LNCAP (cell line): ENCODE measurements at regions not wholly inside any gene's neighbourhood (a gene's known extent, or its start where the extent isn't known, plus 50 kb on each side); places are given as distances from the start of the nearest gene placed in this dataset.

ENCODE experiments used
- TF ChIP-seq, protein P1 (sequence below): fragments of 450-650 bp; IDR thresholded peaks from 2 replicates; pipeline ENCODE4 v1.5.1; 2017; ENCODE audit warnings: mild to moderate bottlenecking

GRCh38 chr13:44872751-44873150 is 116.5 kb downstream of the NUFIP1 start:
- TF ChIP-seq, protein P1, sequence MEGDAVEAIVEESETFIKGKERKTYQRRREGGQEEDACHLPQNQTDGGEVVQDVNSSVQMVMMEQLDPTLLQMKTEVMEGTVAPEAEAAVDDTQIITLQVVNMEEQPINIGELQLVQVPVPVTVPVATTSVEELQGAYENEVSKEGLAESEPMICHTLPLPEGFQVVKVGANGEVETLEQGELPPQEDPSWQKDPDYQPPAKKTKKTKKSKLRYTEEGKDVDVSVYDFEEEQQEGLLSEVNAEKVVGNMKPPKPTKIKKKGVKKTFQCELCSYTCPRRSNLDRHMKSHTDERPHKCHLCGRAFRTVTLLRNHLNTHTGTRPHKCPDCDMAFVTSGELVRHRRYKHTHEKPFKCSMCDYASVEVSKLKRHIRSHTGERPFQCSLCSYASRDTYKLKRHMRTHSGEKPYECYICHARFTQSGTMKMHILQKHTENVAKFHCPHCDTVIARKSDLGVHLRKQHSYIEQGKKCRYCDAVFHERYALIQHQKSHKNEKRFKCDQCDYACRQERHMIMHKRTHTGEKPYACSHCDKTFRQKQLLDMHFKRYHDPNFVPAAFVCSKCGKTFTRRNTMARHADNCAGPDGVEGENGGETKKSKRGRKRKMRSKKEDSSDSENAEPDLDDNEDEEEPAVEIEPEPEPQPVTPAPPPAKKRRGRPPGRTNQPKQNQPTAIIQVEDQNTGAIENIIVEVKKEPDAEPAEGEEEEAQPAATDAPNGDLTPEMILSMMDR, result no peak

GRCh38 chr13:44870456-44870929 is 118.8 kb downstream of the NUFIP1 start:
- TF ChIP-seq, protein P1, result no peak

GRCh38 chr13:44869167-44869566 is 120.1 kb downstream of the NUFIP1 start:
- TF ChIP-seq, protein P1, result no peak

DNA sequence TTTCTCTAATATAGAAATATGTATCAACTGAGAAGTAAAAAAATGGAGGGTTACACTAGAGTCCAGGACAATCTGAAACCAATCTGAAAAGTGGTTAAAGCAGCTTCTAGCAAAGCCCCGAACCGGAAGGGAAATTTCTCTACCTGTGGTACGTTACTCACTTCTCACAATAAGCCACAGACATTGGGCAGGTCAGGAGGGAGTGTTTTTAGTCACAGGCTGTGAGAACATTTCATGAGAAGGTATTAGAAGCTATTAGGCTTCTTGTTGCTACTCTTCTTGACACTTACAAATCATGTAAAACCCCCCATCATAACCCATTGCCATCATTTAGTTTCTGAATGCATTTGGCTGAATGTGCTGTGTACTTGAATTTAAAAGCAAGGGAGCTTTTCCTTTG is 120.9 kb downstream of the NUFIP1 start:
- TF ChIP-seq, protein P1, result no peak

- TF ChIP-seq, protein P1, result no peak
Observed at GRCh38 chr13:44867825-44868224, 121.4 kb downstream of the NUFIP1 start.

- TF ChIP-seq, protein P1, result no peak
Observed at GRCh38 chr13:44866411-44866911, 122.8 kb downstream of the NUFIP1 start.

- TF ChIP-seq, protein P1, result no peak
Observed at GRCh38 chr13:44865722-44866410, 123.4 kb downstream of the NUFIP1 start.

GRCh38 chr13:44860454-44860853 is 128.8 kb downstream of the NUFIP1 start:
- TF ChIP-seq, protein P1, result no peak
